Left lung (tissue), 4 donors: ENCODE measurements at regions not wholly inside any gene's neighbourhood (a gene's known extent, or its start where the extent isn't known, plus 50 kb on each side); places are given as distances from the start of the nearest gene placed in this dataset.

Experiments
- ATAC-seq: fragments of 200-7000 bp; cut with Tn5 transposase; one replicate; pipeline ENCODE4 v1.9.1; 2020; ENCODE audit warnings: moderate library complexity
- DNase-seq, 4 donors: peaks; one replicate each; pipeline ENCODE4 v3.0.0-alpha.2; 2013 to 2020
- H3K27ac ChIP-seq, 2 donors: fragments of 200-600 bp; sonication (generic) in 1 of 2; one replicate each; pipeline versions ENCODE4 v1.5.0 to v1.8.0; 2020 to 2021
- H3K27me3 ChIP-seq, 2 donors: fragments of 200-600 bp; sonication (generic) in 1 of 2; one replicate each; pipeline versions ENCODE4 v1.5.0 to v1.8.0; 2020 to 2021
- H3K36me3 ChIP-seq, 2 donors: fragments of 200-600 bp; sonication (generic) in 1 of 2; one replicate each; pipeline versions ENCODE4 v1.5.0 to v1.8.0; 2020 to 2021
- H3K4me1 ChIP-seq, 2 donors: fragments of 200-600 bp; one replicate each; pipeline ENCODE4 v1.8.0; 2021
- H3K4me3 ChIP-seq, 2 donors: fragments of 200-600 bp; sonication (generic) in 1 of 2; one replicate each; pipeline versions ENCODE4 v1.5.0 to v1.8.0; 2020 to 2021; ENCODE audit warnings: mild to moderate bottlenecking in 1 of 2
- H3K9me3 ChIP-seq, 2 donors: fragments of 200-600 bp; sonication (generic) in 1 of 2; one replicate each; pipeline versions ENCODE4 v1.5.0 to v1.8.0; 2020 to 2021
- intact Hi-C, 2 donors: fragments of 100-400 bp; cut with DNase I; formaldehyde crosslinking; loops; one replicate each; pipeline versions ENCODE4 v1.11.2 to v1.14.2; 2022
- TF ChIP-seq, protein P1 (sequence below), 2 donors: fragments of 200-600 bp; sonication (generic) in 1 of 2; IDR thresholded peaks; one replicate each; pipeline versions ENCODE4 v1.5.0 to v1.8.0; 2021; ENCODE audit warnings: antibody characterized with exemption in 2 of 2
- donor health status: DM: no; HTN: yes; CAD: no.
- donor health status: DM: no; HTN: no; CAD: no.

DNA sequence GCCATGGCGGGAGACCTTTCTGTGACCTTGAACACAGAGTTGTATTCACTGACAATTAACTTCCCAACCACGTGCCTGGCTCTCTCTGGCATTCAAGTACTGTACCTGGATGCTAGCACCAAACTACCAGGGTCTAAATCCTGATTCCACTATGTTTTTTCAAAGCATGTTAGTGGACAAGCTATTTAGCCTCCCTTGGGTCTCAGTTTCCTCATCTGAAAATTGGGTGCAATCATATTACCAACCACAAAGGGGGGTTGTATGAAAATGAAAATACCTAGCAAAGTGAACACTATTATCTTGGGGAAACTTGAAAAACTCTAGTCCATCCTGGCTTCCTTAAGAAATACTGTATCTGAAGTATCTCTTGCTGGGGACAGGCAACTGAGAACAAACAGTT lies 308.7 kb upstream of the SGK1 start:
- Histone ChIP-seq H3K27ac (no peak overlapping the region), H3K4me1 (peaks cover 0 to 10% of the 10 kb centered on the region in 2 donors), H3K27me3 (no peaks in the 10 kb centered on the region), H3K36me3 (no peaks in the 10 kb centered on the region), H3K9me3 (no peaks in the 10 kb centered on the region), H3K4me3 (no peak overlapping the region)
- no peak for DNase-seq
- no peak for ATAC-seq
- TF ChIP-seq, protein P1, sequence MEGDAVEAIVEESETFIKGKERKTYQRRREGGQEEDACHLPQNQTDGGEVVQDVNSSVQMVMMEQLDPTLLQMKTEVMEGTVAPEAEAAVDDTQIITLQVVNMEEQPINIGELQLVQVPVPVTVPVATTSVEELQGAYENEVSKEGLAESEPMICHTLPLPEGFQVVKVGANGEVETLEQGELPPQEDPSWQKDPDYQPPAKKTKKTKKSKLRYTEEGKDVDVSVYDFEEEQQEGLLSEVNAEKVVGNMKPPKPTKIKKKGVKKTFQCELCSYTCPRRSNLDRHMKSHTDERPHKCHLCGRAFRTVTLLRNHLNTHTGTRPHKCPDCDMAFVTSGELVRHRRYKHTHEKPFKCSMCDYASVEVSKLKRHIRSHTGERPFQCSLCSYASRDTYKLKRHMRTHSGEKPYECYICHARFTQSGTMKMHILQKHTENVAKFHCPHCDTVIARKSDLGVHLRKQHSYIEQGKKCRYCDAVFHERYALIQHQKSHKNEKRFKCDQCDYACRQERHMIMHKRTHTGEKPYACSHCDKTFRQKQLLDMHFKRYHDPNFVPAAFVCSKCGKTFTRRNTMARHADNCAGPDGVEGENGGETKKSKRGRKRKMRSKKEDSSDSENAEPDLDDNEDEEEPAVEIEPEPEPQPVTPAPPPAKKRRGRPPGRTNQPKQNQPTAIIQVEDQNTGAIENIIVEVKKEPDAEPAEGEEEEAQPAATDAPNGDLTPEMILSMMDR (IDR thresholded peaks at IDR 0.05), result no peak
- intact Hi-C loops, result no loop called here

DNA sequence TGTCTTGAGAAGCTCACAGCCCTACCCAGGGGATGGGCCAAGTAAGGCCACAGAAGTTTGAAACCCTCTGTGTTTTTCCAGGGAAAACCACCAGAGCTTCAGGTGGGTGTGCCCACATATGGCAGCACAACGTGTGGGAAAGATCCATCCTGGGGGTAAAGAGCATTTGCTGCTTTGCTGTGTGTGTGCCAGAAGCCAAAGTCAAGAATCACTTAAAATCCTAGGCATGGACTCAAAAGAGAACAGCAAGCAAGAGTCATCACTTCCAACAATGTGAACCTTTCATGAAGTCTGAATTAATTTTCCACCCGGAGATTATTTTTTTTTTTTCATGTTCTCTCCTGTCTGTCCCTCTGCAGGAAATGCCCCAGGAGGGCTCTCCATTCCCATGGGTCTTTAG lies 308.2 kb upstream of the SGK1 start:
- no peaks in the 10 kb centered on the region for H3K36me3 ChIP-seq
- H3K4me3 ChIP-seq, result no peak overlapping the region
- TF ChIP-seq, protein P1 (IDR thresholded peaks at IDR 0.05), result no peak
- no peak for DNase-seq
- ATAC-seq, result no peak
- intact Hi-C loops, result no loop called here
- no peaks in the 10 kb centered on the region for H3K9me3 ChIP-seq
- no peaks in the 10 kb centered on the region for H3K27me3 ChIP-seq
- peaks cover 0 to 6% of the 10 kb centered on the region in 2 donors for H3K4me1 ChIP-seq
- no peak overlapping the region for H3K27ac ChIP-seq

DNA sequence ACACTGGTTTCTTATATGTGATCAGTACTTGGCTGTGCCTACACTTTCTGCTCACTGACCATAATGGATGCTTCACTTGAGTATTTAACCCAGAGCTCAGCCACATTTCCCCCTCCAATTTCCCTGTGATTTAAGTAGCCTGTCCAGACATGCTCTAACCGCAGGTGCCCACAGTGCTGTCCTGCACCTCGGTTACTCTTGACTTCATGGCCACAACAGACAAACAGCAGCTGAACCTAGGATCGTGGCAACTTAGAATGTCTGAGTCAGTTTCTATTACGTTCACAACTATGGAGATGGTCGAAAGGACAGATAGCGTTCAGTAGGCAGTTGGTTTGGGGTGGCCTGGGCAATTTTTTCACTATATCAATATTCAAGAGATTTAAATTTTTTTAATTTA lies 306.9 kb upstream of the SGK1 start:
- Histone ChIP-seq H3K4me3 (no peak overlapping the region), H3K36me3 (no peaks in the 10 kb centered on the region), H3K27me3 (no peaks in the 10 kb centered on the region), H3K27ac (no peak overlapping the region), H3K4me1 (no peaks in the 10 kb centered on the region), H3K9me3 (no peaks in the 10 kb centered on the region)
- intact Hi-C loops, result no loop called here
- no peak for DNase-seq
- no peak for ATAC-seq
- TF ChIP-seq, protein P1 (IDR thresholded peaks at IDR 0.05), result no peak

DNA sequence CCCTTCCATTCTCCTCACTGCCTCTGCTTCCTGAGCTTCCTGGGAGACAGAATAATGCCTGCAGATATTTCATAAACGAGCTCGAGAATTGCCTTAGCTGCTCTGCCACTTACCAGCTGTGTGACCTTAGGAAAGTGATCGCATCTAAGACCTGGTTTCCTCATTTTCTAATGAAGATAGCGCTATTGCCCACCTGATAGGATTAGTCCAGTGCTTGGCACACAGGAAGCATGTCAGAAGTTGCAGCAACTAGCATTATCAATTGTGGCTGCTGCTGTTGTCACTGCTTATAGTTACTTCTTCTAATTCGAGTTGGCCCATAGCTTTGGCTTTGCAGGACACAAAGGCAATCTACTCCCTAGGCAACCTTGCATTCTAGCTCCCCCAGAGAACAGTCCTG lies 305.5 kb upstream of the SGK1 start:
- Histone ChIP-seq H3K4me3 (no peak overlapping the region), H3K27ac (no peak overlapping the region), H3K9me3 (no peaks in the 10 kb centered on the region), H3K36me3 (no peaks in the 10 kb centered on the region), H3K27me3 (no peaks in the 10 kb centered on the region), H3K4me1 (no peaks in the 10 kb centered on the region)
- DNase-seq, result no peak
- intact Hi-C loops, result no loop called here
- TF ChIP-seq, protein P1 (IDR thresholded peaks at IDR 0.05), result no peak
- ATAC-seq, result no peak

DNA sequence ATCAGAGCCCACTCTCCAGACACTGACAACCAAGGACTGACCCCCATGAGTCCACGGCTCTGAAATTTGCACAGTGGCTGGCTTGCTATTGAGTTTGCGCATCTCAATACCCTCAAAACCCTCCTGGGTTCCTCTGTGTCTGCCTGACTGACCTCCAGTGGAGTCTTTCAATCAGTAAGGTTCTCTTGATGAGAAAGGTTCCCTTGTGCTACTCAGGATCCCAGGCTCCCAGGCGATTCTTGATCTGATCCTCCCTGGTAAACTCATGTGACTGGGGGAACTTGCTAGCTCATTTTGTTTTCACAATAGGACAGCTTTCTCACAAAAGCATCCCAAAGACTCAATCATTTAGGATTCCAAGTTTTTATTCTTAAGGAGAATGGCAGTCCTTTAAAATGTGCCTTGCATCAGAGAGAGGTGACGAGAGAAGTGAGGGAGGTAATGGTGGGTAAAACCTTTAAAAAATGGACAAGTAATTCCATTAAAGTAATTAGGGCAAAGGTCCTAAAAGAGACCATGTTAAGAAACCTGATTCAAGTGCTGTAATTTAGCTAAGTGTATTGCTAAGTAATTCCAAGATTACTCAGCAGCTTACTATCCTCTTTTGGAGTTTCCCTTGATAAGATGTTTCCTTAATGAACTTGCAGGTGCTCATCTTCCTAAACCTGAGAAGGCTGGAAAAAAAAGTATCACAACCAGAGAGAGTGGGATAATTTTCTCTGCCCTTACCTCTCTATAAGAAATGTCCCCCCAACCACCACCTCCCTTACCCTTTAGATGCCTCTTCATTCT lies 304.7 kb upstream of the SGK1 start:
- H3K27ac ChIP-seq, result no peak overlapping the region
- H3K4me3 ChIP-seq, result no peak overlapping the region
- H3K4me1 ChIP-seq, result no peaks in the 10 kb centered on the region
- no peaks in the 10 kb centered on the region for H3K36me3 ChIP-seq
- ATAC-seq (no peak), DNase-seq (no peak)
- intact Hi-C loops, result no loop called here
- H3K9me3 ChIP-seq, result no peaks in the 10 kb centered on the region
- TF ChIP-seq, protein P1 (IDR thresholded peaks at IDR 0.05), result no peak
- no peaks in the 10 kb centered on the region for H3K27me3 ChIP-seq
